Sigmoid colon (tissue), 3 donors: ENCODE measurements at regions not wholly inside any gene's neighbourhood (a gene's known extent, or its start where the extent isn't known, plus 50 kb on each side); places are given as distances from the start of the nearest gene placed in this dataset.

ENCODE experiments used
- CTCF ChIP-seq, 4 experiments: fragments of 450-650 bp in 3 of 4; fragments of 200-600 bp in 1 of 4; IDR thresholded peaks; one replicate each; pipeline ENCODE4 v1.5.1; 2016 to 2019; ENCODE audit warnings: antibody characterized with exemption in 4 of 4, mild to moderate bottlenecking in 3 of 4, moderate library complexity in 2 of 4
- POLR2A ChIP-seq, 2 donors: fragments of 450-650 bp; IDR thresholded peaks; one replicate each; pipeline ENCODE4 v1.6.1; 2016; ENCODE audit warnings: antibody characterized with exemption in 2 of 2, mild to moderate bottlenecking in 2 of 2, moderate library complexity in 2 of 2

- TF ChIP-seq POLR2A (IDR thresholded peaks at IDR 0.05): no peak
- no peak for TF ChIP-seq CTCF (IDR thresholded peaks at IDR 0.05)
Measured at GRCh38 chr2:176646033-176646615, 376.9 kb downstream of the MTX2 start.
